H1 (cell line): ENCODE measurements at regions not wholly inside any gene's neighbourhood (a gene's known extent, or its start where the extent isn't known, plus 50 kb on each side); places are given as distances from the start of the nearest gene placed in this dataset.

ENCODE experiments used
- BACH1 ChIP-seq: IDR thresholded peaks from 2 replicates; pipeline ENCODE4 v1.6.1; 2012; ENCODE audit warnings: low read length, improper control_type of control experiment
- CREB1 ChIP-seq: IDR thresholded peaks from 2 replicates; pipeline ENCODE4 v1.6.1; 2012; ENCODE audit warnings: inconsistent platforms
- CTCF ChIP-seq, 3 experiments: IDR thresholded peaks; 1 replicate in 2 of 3; 2 replicates in 1 of 3; pipeline versions ENCODE4 v1.5.1 to v1.6.1; 2011; ENCODE audit warnings: low read length in 3 of 3, mild to moderate bottlenecking in 3 of 3, inconsistent platforms in 2 of 3, low read depth in 1 of 3, moderate library complexity in 1 of 3; ENCODE audit not compliant: insufficient read depth in 1 of 3; ENCODE audit errors: control extremely low read depth in 1 of 3
- EZH2 ChIP-seq: fragments of 200-600 bp; sonication (generic); IDR thresholded peaks from 2 replicates; pipeline ENCODE4 v1.7.1; 2012; ENCODE audit warnings: low read depth, mild to moderate bottlenecking, moderate library complexity, low read length, inconsistent platforms; ENCODE audit not compliant: severe bottlenecking
- FOSL1 ChIP-seq: IDR thresholded peaks from 2 replicates; pipeline ENCODE4 v1.6.1; 2011; ENCODE audit warnings: mild to moderate bottlenecking, low read depth, low read length, moderate library complexity; ENCODE audit not compliant: insufficient read depth
- GABPA ChIP-seq: IDR thresholded peaks from 2 replicates; pipeline ENCODE4 v1.6.1; 2011; ENCODE audit warnings: mild to moderate bottlenecking, low read length, moderate library complexity, borderline replicate concordance; ENCODE audit not compliant: insufficient read depth
- HDAC2 ChIP-seq, 2 experiments: fragments of 300-600 bp in 1 of 2; sonication (generic) in 1 of 2; IDR thresholded peaks; 2 replicates each; pipeline ENCODE4 v1.6.1; 2011 to 2012; ENCODE audit warnings: low read depth in 2 of 2, low read length in 2 of 2, mild to moderate bottlenecking in 2 of 2, moderate library complexity in 2 of 2, borderline replicate concordance in 1 of 2, inconsistent platforms in 1 of 2
- NANOG ChIP-seq: IDR thresholded peaks from 2 replicates; pipeline ENCODE4 v1.6.1; 2011; ENCODE audit warnings: low read length, low read depth, mild to moderate bottlenecking, inconsistent platforms; ENCODE audit not compliant: insufficient read depth, poor library complexity, severe bottlenecking
- POLR2A ChIP-seq, 2 experiments: IDR thresholded peaks; 1 replicate in 1 of 2; 2 replicates in 1 of 2; pipeline ENCODE4 v1.6.1; 2011; ENCODE audit warnings: low read depth in 2 of 2, low read length in 2 of 2, mild to moderate bottlenecking in 2 of 2; ENCODE audit errors: control extremely low read depth in 1 of 2
- POLR2AphosphoS5 ChIP-seq: IDR thresholded peaks from 2 replicates; pipeline ENCODE4 v1.6.1; 2011; ENCODE audit warnings: low read depth, low read length
- RAD21 ChIP-seq, 2 experiments: IDR thresholded peaks in 1 of 2; conservative IDR thresholded peaks in 1 of 2; 2 replicates each; pipeline ENCODE4 v1.6.1; 2011; ENCODE audit warnings: low read depth in 2 of 2, low read length in 2 of 2, improper control_type of control experiment in 1 of 2, inconsistent platforms in 1 of 2, mild to moderate bottlenecking in 1 of 2, moderate library complexity in 1 of 2
- SP1 ChIP-seq: IDR thresholded peaks from 2 replicates; pipeline ENCODE4 v1.6.1; 2011; ENCODE audit warnings: low read depth, low read length
- TF ChIP-seq, protein P1 (sequence below): IDR thresholded peaks from 2 replicates; pipeline ENCODE4 v1.6.1; 2012; ENCODE audit warnings: low read length, inconsistent platforms
- TF ChIP-seq, protein P2 (sequence below): IDR thresholded peaks from 2 replicates; pipeline ENCODE4 v1.6.1; 2012; ENCODE audit warnings: inconsistent platforms

GRCh38 chr2:16738361-16739225 is 73.0 kb upstream of the CYRIA start:
- no peak for TF ChIP-seq CTCF (IDR thresholded peaks at IDR 0.05; ENCODE audit: control extremely low read depth in 1 of 3, insufficient read depth in 1 of 3, low read depth in 1 of 3, low read length in 3 of 3)
- no peak for TF ChIP-seq RAD21 (IDR thresholded peaks at IDR 0.05 in 1 of 2, conservative IDR thresholded peaks at IDR 0.05 in 1 of 2; ENCODE audit: low read depth in 2 of 2, low read length in 2 of 2)
- no peak for TF ChIP-seq BACH1
- no peak for TF ChIP-seq POLR2A (IDR thresholded peaks at IDR 0.05; ENCODE audit: control extremely low read depth in 1 of 2, low read depth in 2 of 2, low read length in 2 of 2)
- TF ChIP-seq, protein P1, sequence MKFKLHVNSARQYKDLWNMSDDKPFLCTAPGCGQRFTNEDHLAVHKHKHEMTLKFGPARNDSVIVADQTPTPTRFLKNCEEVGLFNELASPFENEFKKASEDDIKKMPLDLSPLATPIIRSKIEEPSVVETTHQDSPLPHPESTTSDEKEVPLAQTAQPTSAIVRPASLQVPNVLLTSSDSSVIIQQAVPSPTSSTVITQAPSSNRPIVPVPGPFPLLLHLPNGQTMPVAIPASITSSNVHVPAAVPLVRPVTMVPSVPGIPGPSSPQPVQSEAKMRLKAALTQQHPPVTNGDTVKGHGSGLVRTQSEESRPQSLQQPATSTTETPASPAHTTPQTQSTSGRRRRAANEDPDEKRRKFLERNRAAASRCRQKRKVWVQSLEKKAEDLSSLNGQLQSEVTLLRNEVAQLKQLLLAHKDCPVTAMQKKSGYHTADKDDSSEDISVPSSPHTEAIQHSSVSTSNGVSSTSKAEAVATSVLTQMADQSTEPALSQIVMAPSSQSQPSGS, result no peak
- TF ChIP-seq HDAC2 (IDR thresholded peaks at IDR 0.05; ENCODE audit: borderline replicate concordance in 1 of 2, low read depth in 2 of 2, low read length in 2 of 2), result no peak
- TF ChIP-seq FOSL1, result no peak
- no peak for TF ChIP-seq EZH2
- TF ChIP-seq POLR2AphosphoS5, result no peak
- TF ChIP-seq CREB1, result no peak
- no peak for TF ChIP-seq SP1
- TF ChIP-seq NANOG, result no peak
- TF ChIP-seq, protein P2, sequence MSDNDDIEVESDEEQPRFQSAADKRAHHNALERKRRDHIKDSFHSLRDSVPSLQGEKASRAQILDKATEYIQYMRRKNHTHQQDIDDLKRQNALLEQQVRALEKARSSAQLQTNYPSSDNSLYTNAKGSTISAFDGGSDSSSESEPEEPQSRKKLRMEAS, result no peak
- TF ChIP-seq GABPA, result no peak
